ENCODE measurements at regions not wholly inside any gene's neighbourhood (a gene's known extent, or its start where the extent isn't known, plus 50 kb on each side); places are given as distances from the start of the nearest gene placed in this dataset.

DNA sequence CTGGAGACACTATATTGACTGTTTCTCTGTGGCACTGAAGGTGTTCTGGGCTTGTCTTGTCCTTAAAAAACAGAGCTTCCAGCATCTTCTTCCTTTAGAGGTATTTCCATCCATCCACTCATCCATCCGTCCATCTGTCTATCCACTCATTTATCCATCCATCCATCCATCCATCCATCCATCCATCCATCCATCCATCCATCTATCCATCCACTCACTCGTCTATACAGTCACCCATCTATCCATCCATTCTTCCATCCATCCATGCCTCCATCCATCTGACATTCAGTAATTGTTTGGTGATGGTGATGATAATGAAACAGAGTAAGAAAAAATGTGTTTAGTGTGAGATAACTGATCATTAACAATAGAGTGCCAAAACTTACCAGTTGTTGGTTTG is 334.8 kb downstream of the NSG2 start:
- DNase-seq, result no peak

DNA sequence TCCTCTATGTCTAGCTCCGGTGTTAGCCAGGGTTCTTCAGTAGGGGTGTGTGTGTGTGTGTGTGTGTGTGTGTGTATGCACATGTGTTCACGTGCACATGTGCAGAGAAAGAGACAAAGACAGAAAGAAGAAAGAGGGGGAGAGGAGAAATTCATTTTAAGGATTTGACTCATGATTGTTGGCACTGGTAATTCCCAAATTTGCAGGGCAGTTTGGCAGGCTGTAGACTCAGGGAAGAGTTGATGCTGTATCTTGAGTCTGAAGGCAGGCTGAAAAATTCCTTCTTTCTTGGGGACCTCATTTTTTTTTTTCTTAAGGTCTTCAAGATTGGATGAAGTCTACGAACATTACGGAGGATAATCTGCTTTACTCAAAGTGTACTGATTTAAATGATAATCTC is 335.7 kb downstream of the NSG2 start:
- DNase-seq, result no peak

DNA sequence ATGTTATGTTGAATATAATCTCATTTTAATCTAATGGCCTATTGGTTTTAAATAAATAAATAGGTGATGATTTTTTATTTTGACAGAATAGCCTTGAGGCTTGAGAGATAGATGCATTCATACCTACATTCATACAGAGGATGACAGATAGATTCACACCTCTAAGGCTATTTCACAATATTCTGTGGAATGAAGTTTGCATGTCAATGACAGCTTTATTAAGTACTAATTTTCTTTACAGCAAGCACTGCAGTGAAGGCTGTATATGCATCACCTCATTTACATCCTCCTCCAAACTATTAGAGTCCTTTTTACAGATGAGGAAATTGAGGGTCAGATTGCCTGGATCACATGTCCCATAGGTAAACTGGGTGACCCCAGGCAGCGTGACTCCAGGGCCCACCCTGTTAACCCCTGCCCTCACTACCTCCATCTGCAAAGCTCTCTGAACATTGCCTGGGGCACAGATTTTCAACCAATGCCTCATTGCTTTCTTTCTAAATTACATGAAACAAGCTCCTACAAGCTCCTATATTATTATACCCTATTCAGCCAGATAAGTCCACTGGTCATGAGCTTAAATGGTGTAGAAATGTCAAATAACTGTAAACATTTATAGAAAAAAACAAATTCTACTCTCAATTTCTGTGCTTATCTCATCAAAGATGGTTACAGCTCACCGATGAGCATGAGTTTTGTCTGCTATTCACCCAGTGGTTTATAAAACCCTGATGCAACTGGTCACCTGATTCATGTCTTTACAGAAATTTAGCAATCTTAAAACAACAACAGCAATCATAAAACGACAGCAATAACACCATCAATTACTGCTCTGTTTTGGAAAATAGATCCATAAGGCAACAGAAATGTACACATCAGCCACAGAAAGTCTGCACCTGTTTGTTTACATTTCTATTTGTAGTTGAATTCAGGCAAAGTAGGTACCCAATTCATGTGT is 338.0 kb downstream of the NSG2 start:
- DNase-seq, result no peak

DNA sequence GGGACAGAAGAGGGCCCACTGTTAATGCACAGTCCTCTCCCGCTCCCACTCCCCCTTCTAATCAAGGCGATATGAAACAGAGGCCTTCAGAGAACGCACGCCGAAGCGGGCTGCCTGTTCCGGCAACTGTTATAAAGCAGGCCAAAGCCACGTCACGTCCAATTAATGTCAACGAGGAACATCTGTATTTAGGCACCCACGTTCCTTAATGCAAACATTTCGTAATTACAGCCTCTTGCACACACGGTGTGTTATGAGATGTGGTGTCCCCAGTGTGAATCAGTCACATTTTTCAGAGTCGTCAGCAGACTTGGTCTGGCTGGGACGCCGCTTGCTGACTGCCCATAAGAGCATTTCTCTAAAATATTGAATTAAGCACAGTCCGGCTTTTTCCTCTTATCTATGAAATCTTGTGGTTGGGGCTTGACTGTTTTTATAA is 339.0 kb downstream of the NSG2 start:
- no peak for DNase-seq

DNA sequence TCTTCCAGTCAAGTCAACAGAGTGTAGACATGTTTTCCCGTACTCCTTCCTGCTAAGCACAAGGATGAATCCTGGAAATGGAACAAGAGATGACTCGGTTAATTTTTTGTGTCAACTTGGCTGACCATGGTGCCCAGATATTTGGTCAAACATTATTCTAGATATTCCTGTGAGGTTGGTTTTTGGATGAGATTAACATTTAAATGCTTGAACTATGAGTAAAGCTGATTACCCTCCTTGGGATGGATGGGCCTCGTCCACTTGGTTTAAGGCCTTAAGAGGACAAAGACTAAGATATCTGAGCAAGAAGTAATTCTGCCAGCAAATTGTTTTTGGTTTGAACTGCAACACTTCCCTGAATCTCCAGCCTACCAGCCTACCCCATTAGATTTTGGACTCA is 338.1 kb upstream of the MSX2 start:
- DNase-seq, result no peak

DNA sequence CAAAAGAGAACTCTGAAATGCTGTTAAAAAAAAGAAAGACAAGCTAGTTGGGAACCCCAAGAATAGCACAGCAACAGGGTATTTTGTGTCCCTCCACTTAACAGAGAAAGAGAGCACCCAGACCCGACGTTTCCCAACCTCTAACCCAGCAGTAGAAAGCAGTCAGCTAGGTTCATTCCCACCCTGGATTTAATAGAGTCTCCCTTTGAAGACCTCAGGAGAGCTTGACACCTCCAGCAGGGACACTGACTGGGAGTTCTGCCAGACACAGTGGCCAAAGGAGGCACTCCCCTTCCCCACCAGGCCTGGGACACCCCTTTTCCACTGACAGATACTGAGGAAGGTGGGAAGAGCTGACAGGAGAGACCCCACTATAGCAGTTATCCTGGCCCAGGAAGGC is 337.5 kb upstream of the MSX2 start:
- no peak for DNase-seq

DNA sequence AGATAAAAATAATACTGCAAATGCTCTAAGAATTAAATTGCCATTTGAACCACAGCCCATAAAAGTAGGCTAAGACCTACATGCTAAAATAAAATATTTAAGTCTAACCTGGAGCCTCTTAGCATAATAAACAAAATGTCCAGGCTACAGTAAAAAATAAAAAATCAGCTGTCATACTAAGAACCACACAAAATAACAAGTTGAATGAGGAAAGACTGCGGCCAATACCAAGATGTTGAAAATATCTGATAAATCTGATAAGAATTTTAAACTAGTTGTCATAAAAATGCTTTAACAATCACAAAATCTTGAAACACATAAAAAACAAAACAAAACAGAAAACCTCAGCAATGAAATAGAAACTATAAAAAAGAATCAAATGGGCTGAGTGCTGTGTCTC is 336.9 kb upstream of the MSX2 start:
- no peak for DNase-seq

DNA sequence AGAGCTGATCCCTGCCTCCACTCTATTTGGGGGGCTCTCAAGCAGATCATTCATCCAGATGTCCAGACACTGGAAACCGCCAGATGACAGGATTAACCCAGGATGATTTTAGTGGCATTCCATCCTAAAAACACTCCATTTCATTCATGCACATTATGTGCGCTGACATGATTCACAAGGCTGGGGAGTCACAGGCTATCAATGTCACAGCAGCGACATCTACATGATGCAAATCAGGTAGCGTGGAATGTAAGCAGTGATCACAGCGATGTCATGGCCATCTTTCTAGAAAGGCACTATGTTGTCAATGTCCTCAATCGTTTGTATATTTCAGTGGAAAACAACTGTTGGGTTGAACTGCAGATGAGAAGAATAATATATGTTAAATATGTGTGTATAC is 331.5 kb upstream of the MSX2 start:
- DNase-seq, result no peak

DNA sequence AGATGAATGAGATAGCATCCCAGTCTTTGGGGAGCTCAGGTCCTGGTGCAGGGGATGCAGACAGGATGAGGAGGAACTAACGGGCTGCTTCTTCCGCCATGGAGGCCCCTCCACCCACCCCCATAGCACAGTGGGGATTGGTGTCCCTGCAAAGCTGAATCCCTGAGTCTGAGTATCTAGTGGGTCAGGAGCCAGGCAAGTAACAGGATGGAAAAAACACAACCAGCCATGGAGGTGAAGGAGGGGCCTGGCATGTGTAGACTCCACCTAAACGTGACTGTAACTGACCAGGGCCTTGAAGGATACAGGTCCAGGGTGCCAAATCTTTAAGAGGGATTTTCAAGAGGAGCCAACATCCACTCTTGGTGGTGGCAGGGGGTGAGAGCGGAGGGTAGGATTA is 327.8 kb upstream of the MSX2 start:
- DNase-seq, result no peak

DNA sequence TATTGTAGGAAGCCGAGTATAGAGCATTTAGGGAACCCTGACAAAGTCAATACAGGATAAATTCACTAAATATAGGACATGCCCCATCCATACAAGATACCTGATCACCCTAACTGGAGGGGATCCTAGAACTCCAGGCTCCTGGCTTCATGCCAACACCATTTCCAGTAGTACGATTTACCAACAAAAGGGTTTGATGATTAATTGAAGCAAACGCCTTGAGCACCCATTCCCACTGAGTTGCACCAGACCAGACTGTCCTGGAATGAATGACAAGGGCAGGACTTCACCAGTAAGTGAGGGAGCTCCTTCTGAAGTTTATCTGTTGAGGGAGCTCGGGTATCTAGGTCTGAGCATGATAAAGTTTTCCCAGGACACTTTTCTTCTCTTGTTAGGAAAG is 327.2 kb upstream of the MSX2 start:
- no peak for DNase-seq

DNA sequence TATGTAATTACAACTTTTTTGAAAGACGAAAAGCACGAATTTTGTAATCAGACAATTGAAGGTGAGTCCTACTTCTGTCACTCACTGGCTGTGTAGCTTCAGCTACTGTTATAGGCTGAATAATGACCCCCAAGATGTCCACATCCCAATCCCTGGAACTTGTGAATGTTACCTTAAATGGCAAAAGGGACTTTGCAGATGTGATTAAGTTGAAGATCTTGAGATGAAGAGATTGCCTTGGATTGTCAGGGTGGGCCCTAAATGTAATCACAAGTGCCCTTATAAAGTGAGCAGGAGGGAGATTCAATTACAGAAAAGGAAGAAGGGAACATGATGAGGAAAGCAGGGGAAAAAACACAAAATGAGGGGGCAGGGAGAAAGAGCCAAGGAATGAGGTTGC is 326.2 kb upstream of the MSX2 start:
- no peak for DNase-seq

DNA sequence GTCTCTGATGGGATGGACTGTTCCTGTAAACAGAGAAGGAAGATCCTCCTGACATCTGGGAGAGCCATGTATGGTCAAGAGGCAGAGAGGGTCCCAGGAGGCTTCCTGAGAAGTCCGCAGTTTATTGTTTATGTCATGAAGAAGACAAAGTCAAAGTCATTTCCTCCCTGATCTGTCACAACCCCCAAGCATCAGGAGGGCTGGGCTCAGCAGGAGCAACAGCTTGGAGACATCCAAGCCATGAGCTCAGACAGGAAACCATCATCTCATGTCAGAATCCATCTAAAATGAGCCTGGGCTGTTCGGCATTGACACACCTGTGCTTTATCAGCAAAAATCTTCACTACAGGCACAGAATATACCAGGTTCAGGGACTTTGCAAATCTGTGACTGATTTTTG is 325.0 kb upstream of the MSX2 start:
- no peak for DNase-seq

DNA sequence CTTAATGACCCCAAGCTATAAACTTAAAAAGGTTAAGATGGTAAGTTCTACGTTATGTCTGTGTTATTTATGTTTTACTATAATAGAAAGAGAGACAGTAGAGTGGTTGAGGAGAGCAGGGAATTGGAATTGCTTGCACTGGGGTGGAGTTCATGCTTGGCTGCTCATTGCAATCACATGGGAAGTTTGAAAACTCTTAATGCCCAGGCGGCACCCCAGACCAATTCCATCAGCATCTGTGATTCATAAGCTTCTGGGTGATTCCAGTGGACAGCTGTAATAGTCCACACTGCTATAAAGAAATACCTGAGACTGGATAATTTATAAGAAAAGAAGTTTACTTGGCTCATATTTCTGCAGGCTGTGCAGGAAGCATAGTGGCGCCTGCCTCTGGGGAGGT is 323.9 kb upstream of the MSX2 start:
- no peak for DNase-seq

DNA sequence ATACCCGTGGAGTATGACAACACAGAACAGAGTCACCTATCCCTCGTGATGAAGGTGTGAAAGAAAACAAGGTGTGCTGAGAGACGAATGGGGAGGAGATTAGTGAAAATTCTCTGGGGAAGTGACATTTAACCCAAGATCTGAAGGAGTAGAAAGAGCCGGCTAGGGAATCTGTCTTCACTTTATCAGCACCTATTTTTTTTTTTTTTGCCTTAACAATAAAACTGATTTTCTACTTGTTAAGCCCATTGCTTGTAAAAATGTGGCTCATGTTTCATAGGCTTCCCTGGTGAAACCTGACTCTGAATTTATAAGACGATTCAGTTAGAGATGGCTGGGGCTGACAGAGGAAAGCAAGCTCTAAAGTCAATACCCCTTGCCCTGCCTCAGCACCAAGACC is 322.6 kb upstream of the MSX2 start:
- no peak for DNase-seq

DNA sequence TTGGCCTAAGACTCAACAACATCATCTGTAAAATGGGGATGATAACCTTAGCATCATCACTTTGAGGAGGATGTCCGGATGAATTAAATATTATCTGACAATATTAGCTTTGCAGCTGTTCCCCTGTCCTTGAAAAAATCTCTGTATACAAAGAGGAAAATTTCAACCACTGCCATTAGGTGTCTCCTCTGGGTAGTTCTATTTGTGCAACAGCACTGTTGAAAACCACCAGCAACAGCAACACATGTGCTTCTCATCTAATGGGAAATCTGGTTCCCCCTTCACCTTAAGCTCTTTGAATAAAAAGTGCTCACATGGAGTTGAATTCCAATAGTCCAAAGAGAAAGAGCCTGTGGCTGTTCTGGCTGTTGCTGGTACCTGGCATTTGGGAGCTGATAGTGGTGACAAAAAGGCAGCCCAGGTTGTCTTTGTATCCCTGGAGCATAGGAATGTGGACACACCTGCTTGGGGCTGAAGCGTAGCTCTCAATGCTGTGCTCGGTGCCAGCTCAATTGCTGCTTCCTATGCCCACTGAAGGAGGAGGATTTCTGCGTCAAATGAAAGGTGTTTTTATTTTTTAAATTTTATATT is 322.1 kb upstream of the MSX2 start:
- no peak for DNase-seq

DNA sequence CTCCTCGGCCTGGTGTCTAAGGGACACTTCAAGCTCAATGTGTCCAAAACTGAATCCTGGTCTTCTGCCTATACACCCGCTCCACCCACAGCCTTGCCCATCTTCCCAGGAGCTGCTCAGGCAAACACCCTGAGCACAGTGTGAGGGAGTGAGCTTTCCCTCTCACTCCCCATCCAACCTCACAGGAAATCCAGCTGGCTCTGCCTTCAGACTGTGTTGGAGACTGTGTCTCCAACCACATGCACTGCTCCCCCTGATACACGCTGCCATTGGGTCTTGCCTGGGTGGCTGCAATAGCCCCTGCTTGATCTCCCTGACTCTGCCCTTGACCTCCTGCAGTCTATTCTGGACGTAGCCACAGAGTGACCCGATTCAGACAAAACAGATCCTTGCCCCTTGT is 319.5 kb upstream of the MSX2 start:
- DNase-seq, result no peak

DNA sequence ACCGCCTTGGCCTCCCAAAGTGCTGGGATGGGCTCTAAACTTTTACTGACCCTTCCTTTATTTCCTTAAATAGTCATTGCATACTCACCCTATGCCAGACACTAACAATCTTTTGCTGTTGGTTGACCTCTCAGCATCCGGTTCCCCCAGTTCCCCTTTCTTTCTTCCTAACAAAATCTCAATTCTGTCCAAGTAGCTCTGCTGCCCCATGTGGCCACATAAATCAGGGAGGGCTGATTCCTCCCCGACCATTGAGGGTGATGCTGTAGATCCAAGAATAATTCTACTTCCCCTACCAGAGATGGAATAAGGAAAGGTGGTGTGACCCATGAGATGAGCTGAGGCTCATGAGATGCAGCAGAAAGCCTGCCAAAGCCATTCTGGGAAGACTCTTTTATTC is 315.3 kb upstream of the MSX2 start:
- DNase-seq, result no peak

DNA sequence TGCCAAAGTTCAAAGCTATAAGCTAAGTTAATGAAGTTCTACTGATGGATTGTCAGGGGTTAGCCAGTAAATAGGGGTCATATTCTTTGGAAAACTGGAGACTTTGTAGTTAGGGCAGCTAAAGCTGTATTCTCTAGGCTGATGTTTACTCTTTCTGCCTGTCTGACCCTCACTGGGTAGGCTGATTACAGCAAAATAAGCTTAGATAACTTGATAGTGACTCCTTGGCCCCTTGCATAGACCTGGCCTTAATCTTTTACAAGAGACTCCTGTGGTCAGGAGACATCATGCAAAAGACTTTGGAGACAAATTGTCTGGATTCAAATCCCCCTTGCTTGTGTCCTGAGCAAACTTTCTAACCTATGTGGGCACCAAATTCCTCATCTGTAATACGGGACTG is 314.4 kb upstream of the MSX2 start:
- DNase-seq, result no peak

DNA sequence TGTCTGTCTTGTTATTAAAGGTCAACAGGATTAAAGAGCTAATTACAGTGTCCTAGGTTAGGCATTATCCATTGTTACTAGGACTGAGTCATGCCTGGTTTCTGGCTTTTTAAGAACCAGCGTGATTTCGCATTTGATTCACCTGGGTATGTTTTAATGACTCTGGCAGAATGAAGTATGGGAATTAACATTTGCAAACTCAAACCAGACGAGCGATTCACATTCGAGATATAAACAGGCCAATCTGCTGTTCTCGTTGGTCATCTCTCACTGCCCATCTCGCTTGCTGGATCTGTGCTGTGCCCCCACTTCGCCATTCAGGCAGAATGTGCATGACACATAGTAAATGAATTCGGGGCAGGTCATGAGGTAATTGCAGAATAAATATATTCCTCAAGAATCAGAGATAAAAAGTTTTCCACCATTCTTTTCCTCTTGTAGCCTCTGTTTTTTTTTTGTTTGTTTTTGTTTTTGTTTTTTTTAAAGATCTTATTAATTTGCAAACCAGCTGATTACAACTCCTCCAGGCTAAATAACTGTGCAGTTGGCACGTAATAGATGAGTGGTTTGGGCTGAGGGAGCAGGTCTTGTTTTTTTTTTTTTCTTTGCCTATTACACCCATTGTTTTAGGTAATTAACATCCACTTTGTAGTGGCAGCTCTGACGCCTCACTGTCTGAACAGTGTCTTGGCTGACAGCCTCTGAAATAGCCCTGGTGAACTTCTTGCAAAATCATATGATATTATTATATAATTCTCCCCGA is 313.5 kb upstream of the MSX2 start:
- no peak for DNase-seq

DNA sequence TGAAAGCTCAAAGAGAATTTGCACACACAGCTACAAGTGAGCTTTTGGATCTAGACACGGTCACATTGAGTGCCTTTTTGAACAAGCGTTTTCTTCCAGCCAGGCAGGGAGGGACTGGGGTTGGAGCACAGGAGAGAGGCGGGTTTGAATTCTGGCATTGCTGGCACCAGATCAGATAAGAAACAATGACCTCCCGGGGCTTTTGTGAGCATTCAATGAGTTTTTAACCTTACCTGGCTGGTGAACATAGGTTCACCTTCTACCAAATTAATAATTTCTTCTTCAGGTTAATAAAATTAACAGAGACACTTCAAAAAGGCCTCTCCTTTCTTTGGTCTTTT is 312.9 kb upstream of the MSX2 start:
- DNase-seq, result no peak

DNA sequence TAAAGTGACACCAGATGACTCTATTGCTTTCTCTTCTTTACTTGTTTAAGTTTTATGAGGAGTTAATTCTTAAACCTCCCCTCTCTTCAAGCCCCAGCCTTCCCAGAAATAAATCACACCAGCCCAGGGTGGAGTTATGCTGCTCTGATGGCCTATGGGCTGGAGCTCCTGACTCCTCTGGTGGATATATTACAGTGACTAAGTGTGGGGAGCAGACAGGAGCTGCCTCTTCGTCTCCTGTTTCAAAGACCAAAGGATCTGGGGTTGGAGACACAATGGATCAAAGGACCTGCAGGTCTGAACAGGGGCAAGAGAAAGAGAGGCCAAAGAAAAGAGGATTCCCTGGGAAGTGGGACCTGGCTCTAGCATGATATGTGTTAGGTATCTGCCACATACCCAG is 312.0 kb upstream of the MSX2 start:
- no peak for DNase-seq

DNA sequence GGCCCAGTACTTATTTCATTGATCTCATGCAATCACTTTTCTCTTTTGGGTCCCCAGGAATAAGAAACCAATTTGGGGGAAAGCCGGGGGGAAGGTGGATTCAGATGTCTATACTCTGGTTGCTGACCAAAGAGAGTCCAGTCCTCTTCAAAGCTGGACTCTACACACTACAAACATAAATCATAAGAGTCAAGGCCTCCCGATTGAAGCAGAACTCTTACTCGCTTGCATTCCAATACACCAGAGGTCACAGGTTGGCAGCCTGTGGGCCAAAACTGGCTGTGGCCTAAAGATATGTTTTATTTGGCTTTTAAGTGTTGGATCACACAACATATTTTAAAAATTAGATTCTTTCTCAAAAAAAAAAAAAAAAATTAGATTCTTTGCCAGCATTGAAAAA is 311.4 kb upstream of the MSX2 start:
- no peak for DNase-seq

DNA sequence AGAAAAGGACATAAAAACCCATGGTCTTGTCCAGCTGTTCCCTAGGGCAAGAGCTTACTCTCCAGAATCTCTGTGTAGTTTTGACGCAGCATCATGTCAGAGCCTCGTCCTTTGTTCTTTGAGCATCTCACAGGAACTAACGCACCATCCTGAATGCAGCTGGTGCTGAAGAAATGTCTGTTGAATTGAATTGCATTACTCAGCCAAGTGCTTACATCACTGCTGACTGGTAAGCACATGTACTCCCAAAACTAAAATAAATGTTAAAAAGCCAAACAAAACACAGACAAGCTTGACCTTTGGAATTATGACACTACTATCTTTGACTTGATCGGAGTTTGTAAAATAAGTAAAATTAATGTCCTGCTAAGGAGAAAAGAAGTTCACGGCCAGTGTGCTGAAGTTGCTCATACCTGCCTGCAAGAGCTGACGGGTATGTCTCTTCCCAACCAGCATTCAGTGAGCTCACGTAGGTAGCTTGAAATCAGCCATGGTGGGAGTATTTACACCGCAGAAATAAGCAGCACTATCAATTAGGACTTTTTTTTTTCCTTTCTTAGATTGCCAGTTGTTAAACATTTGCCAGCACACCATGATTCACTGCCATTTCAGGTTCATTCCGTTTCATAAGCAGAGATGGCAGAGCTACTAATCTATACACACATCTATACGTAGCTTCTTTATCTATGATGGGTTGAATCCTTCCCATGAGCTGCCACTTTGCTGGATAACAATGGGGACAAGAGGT is 310.6 kb upstream of the MSX2 start:
- DNase-seq, result no peak

All from activated naive CD4-positive, alpha-beta T cell (primary cell).